Hepatocyte (in vitro differentiated cells): ENCODE measurements at regions not wholly inside any gene's neighbourhood (a gene's known extent, or its start where the extent isn't known, plus 50 kb on each side); places are given as distances from the start of the nearest gene placed in this dataset.

Source experiments
- DNase-seq: peaks from one replicate; pipeline ENCODE4 v3.0.0-alpha.2; 2016; ENCODE audit warnings: low spot score
- H2AFZ ChIP-seq: fragments of 200-600 bp; sonication (generic); 2 replicates; pipeline ENCODE4 v1.6.0; 2016; ENCODE audit warnings: antibody characterized with exemption, mild to moderate bottlenecking
- H3K27ac ChIP-seq: fragments of 200-600 bp; sonication (generic); 2 replicates; pipeline ENCODE4 v1.5.1; 2016; ENCODE audit warnings: mild to moderate bottlenecking
- H3K27me3 ChIP-seq: fragments of 200-600 bp; sonication (generic); 2 replicates; pipeline ENCODE4 v1.6.1; 2016
- H3K36me3 ChIP-seq: fragments of 200-600 bp; sonication (generic); replicated peaks from 2 replicates; pipeline ENCODE4 v1.5.1; 2016; ENCODE audit warnings: low read depth; ENCODE audit not compliant: insufficient read depth
- H3K4me1 ChIP-seq: fragments of 200-600 bp; sonication (generic); 2 replicates; pipeline ENCODE4 v1.5.1; 2016; ENCODE audit warnings: mild to moderate bottlenecking, moderate library complexity; ENCODE audit not compliant: insufficient read depth
- H3K4me2 ChIP-seq: fragments of 200-600 bp; sonication (generic); 2 replicates; pipeline ENCODE4 v1.6.0; 2016
- H3K4me3 ChIP-seq: fragments of 200-600 bp; sonication (generic); 2 replicates; pipeline ENCODE4 v1.5.1; 2016; ENCODE audit warnings: mild to moderate bottlenecking
- H3K79me2 ChIP-seq: fragments of 200-600 bp; sonication (generic); 2 replicates; pipeline ENCODE4 v1.6.0; 2017; ENCODE audit warnings: mild to moderate bottlenecking
- H3K9me2 ChIP-seq: fragments of 200-600 bp; sonication (generic); replicated peaks from 2 replicates; pipeline ENCODE4 v1.6.0; 2017; ENCODE audit warnings: mild to moderate bottlenecking; ENCODE audit not compliant: insufficient read depth
- H3K9me3 ChIP-seq: fragments of 200-600 bp; sonication (generic); 2 replicates; pipeline ENCODE4 v1.5.1; 2016; ENCODE audit warnings: low read depth, mild to moderate bottlenecking
- H4K20me1 ChIP-seq: fragments of 200-600 bp; sonication (generic); 2 replicates; pipeline ENCODE4 v1.6.0; 2016; ENCODE audit warnings: mild to moderate bottlenecking; ENCODE audit not compliant: insufficient read depth, poor library complexity, severe bottlenecking
- CTCF ChIP-seq: fragments of 200-600 bp; sonication (generic); IDR thresholded peaks from 2 replicates; pipeline ENCODE4 v1.5.1; 2016; ENCODE audit warnings: antibody characterized with exemption, mild to moderate bottlenecking; ENCODE audit not compliant: poor library complexity
- EZH2 ChIP-seq: fragments of 200-600 bp; sonication (generic); IDR thresholded peaks from 2 replicates; pipeline ENCODE4 v1.6.1; 2016; ENCODE audit warnings: antibody characterized with exemption, mild to moderate bottlenecking, borderline replicate concordance
- EZH2phosphoT487 ChIP-seq: fragments of 200-600 bp; sonication (generic); IDR thresholded peaks from one replicate; pipeline ENCODE4 v1.6.1; 2018; ENCODE audit warnings: antibody characterized with exemption, mild to moderate bottlenecking, low read depth, moderate library complexity; ENCODE audit not compliant: unreplicated experiment, severe bottlenecking
- WGBS: methylation state at CpG from one replicate; pipeline ENCODE4 v1.1.6; 2016; ENCODE audit warnings: low lambda C conversion rate; ENCODE audit errors: missing lambda C conversion rate; 5-methylcytosine and 5-hydroxymethylcytosine counted together

GRCh38 chr10:121683816-121684215 is 85.6 kb upstream of the FGFR2 start:
- H3K9me2 ChIP-seq: no peaks in the 10 kb centered on the region
- no peaks in the 10 kb centered on the region for H3K9me3 ChIP-seq
- no peak overlapping the region for H3K27ac ChIP-seq
- H3K27me3 ChIP-seq: no peaks in the 10 kb centered on the region
- TF ChIP-seq CTCF (no peak), EZH2phosphoT487 (no peak)
- H3K4me3 ChIP-seq: no peak overlapping the region
- H3K4me1 ChIP-seq: peaks cover 13% of the 10 kb centered on the region
- 64% methylated on average over 7 of the region's 7 CpGs for WGBS
- no peak for DNase-seq
- H3K79me2 ChIP-seq: no peaks in the 10 kb centered on the region
- no peaks in the 10 kb centered on the region for H4K20me1 ChIP-seq
- H2AFZ ChIP-seq: no peak overlapping the region
- no peak overlapping the region for H3K4me2 ChIP-seq
- H3K36me3 ChIP-seq: no peaks in the 10 kb centered on the region

- Histone ChIP-seq H3K79me2 (no peaks in the 10 kb centered on the region), H3K4me2 (no peak overlapping the region), H3K4me3 (no peak overlapping the region), H3K4me1 (peaks cover 13% of the 10 kb centered on the region), H4K20me1 (no peaks in the 10 kb centered on the region), H3K27me3 (no peaks in the 10 kb centered on the region), H3K36me3 (no peaks in the 10 kb centered on the region), H2AFZ (no peak overlapping the region), H3K9me2 (no peaks in the 10 kb centered on the region), H3K9me3 (no peaks in the 10 kb centered on the region), H3K27ac (no peak overlapping the region)
- DNase-seq: no peak
- TF ChIP-seq EZH2phosphoT487 (no peak), EZH2 (no peak), CTCF (no peak)
- WGBS: 77% methylated on average over 5 of the region's 5 CpGs
Observed at GRCh38 chr10:121683366-121683765, 85.1 kb upstream of the FGFR2 start.

GRCh38 chr10:121681997-121682687 is 83.9 kb upstream of the FGFR2 start:
- H2AFZ ChIP-seq: no peak overlapping the region
- no peak for DNase-seq
- TF ChIP-seq CTCF (no peak), EZH2 (no peak), EZH2phosphoT487 (no peak)
- no peak overlapping the region for H3K4me3 ChIP-seq
- H3K4me2 ChIP-seq: no peak overlapping the region
- no peaks in the 10 kb centered on the region for H3K27me3 ChIP-seq
- H3K27ac ChIP-seq: no peak overlapping the region
- peaks cover 13% of the 10 kb centered on the region for H3K4me1 ChIP-seq
- H3K9me3 ChIP-seq: no peaks in the 10 kb centered on the region
- 82% methylated on average over 24 of the region's 24 CpGs for WGBS
- no peaks in the 10 kb centered on the region for H4K20me1 ChIP-seq
- no peaks in the 10 kb centered on the region for H3K36me3 ChIP-seq
- H3K79me2 ChIP-seq: no peaks in the 10 kb centered on the region
- no peaks in the 10 kb centered on the region for H3K9me2 ChIP-seq
